Stimulated activated CD4-positive, alpha-beta T cell treated with anti-CD3 and anti-CD28 coated beads, TNF-alpha, amount 100 ng/mL, for 48 hours (primary cell): ENCODE measurements at regions not wholly inside any gene's neighbourhood (a gene's known extent, or its start where the extent isn't known, plus 50 kb on each side); places are given as distances from the start of the nearest gene placed in this dataset.

Source experiments
- DNase-seq, 3 donors: peaks; one replicate each; pipeline ENCODE4 v3.0.0-alpha.2; 2020; ENCODE audit warnings: low read depth in 3 of 3

DNA sequence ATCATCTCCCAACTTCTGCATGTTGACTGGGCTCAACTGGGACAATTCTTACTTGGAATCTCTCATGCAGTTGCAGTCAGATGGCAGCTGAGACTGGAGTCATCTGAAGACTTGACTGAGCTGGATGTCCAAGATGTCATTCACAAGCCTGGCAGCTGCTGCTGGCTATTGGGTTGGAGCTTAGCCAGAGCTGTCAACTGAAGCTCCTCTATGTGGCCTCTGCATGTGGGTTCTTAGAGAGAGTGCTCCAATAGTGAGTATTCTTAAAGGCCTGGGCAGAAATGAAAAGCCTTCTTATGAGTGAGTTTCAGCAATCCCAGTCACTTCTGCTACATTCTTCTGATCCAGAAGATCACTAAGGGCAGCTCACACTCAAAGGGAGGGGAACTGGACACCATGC, 440.9 kb downstream of the LRIG3 start:
- DNase-seq: no peak

GRCh38 chr12:58481811-58482210, 438.5 kb downstream of the LRIG3 start:
- DNase-seq: no peak

- DNase-seq: no peak
Measured at GRCh38 chr12:58487255-58487654, 433.0 kb downstream of the LRIG3 start.

GRCh38 chr12:58487678-58488161, 432.6 kb downstream of the LRIG3 start:
- DNase-seq: no peak

DNA sequence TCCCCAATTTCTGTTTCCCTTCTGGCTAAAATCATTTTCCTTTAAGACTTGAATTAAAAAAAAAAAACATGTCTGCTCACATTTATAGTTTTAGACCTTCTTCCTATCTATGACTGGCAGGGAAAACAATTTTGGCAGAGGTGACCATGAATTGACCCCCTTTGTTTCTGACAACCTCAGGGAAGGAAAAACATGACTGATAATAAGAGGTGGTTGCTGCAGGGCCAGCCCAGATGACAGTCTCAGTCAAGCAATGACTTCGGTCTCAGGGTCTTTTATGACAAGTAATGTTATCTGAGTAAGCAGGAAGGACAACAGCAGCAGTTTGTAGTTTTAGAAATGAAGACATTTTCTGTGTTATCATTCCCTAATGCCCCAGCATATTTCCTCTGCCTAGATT, 430.9 kb downstream of the LRIG3 start:
- DNase-seq: no peak

- DNase-seq: no peak
Measured at GRCh38 chr12:58491306-58491705, 429.0 kb downstream of the LRIG3 start.

DNA sequence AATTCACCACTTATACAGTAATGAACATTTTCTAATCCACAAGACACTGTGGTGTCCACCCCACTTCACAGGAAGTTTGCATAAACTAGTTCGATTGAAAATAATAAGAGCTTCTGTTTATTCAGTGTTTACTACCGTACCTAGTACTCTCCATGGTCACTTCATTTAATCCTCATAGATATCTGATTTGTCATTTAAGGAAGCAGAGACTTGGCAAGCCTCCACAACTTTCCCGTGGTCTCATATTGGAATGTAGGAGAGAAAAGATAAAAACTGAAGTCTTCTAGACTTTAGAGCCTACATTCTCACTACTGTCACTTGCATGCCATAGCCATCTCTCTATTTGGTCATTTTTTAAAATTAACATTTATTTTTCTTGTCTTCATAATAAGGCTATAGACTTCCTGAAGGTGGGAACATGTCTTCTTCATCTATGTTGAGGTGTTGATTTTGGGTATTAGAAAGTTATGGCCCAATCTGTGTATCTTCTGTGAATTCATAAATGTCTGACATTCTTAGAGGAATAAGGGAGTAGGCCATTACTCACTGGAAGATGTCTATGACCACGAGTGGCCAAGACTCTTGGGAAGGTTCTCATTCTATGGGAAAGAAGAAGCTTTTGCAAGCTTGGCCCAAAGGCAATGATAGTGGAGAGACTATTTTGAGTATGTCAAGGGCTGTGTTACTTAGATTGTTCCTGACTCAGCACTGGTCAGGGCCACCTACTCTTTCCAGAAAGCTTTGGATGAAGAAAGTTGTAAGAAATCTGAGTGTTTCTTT, 423.7 kb downstream of the LRIG3 start:
- DNase-seq: no peak

DNA sequence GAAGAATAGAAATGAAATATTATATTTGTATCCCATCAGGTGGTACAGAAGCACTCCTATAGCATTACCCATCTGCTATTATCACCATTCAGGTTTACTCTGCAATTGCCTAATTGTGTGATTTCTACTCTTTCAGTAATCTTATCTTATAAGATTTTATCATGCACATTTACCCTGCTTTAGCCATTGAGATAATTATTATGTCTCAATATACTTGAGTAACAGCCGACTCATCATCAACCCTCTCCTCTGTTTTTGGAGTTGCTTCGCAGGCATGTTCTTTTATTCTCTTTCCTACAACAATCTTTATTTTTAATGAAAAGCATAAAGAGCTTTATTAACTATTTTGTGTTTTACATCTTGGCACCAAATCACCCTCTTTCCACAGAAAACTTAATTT, 419.9 kb downstream of the LRIG3 start:
- no peak for DNase-seq

- no peak for DNase-seq
Measured at GRCh38 chr12:58502226-58502625, 418.1 kb downstream of the LRIG3 start.

- no peak for DNase-seq
Measured at GRCh38 chr12:58502841-58503240, 417.5 kb downstream of the LRIG3 start.

- DNase-seq: no peak
Measured at GRCh38 chr12:58503731-58504130, 416.6 kb downstream of the LRIG3 start.

GRCh38 chr12:58504143-58504938, 416.0 kb downstream of the LRIG3 start:
- DNase-seq: no peak

DNA sequence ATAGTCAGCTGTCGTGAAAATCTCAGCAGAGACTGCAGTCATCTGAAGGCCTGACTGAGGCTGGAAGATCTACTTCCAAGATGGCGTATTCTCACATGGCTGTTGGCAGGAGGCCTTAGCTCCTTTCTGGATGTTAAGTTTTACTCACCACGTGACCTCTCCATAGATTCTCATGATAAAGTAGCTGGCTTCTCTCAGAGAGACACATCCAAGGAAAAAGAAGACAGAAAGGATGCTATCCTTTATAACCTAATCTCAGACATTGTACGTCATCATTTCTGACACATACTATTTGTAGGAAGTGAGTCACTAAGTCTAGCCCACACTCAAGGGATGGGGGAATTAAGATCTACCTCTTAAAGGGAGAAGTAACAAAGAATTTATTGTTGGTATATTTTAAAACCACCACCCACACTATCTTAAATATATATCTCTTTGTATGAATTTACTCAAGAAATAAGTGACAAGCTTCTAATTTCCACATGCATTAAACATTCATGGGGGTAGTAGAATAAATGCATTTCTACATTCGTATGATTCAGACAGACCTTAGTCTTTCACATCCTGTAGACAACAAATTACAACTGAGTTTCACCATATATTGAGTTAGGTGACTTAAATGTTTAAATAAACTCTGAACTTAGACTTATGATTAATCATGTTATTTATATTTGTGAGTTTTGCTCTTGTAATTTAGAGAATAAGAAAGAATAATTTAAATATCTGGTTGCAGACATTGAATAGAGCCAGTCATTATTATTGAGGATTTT, 411.0 kb downstream of the LRIG3 start:
- DNase-seq: no peak

GRCh38 chr12:58513301-58513834, 406.9 kb downstream of the LRIG3 start:
- no peak for DNase-seq

DNA sequence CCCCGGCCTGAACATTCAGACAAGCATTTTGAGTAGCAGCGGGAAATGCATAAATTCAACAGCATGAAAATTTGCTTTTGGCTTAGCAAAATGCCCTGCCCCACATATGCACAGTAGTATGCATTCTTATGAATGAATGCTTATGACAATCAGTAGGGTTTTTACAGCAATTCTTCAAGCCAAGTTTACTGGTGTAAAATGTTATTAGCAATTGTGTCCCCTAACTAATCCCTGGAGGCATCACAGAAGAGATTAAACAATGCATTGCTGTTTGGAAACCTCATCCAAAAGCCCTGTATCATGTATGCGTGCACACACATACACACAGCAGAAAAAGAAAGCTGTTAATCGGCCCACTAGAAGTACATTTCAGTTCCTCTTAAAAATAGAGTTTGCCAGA, 406.5 kb downstream of the LRIG3 start:
- DNase-seq: no peak

GRCh38 chr12:58519839-58520238, 400.5 kb downstream of the LRIG3 start:
- no peak for DNase-seq

DNA sequence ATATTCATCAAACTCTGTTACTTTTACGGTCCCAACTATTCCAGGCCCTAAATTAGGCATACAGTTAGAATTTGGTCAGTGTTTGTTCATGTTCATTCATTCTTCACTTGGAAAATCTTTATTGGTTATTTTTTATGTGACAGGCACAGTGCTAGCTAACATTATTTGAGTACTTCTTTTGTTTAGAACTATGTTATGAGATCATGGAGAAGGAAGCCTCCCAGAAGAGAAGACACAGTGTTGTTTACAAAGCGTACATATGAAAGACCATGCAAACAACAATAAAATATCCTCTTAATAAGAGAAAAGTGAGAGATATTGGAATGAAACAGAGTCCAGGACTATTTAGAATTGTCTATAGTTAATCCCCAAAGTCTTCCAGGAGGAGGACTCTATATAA, 399.2 kb downstream of the LRIG3 start:
- no peak for DNase-seq

GRCh38 chr12:58521796-58522195, 398.5 kb downstream of the LRIG3 start:
- no peak for DNase-seq

DNA sequence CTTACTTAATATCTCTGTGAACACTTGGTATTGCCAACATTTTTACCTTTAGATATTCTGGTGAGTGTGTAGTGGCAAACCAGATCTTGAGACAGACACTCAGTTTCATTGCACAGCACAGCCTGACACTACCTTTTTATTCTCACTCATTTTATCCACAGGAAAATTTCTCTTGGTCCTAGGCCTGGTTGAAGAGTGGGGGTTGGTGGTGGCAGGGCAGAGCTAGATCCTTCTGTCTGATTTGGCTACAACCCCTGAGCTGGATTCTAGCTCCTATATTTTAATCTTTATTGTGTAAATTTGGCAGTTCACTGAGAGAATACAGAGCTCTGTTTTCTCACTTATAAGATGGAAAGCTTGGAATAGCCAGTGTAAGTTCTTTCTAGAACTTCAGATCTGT, 396.9 kb downstream of the LRIG3 start:
- DNase-seq: no peak

DNA sequence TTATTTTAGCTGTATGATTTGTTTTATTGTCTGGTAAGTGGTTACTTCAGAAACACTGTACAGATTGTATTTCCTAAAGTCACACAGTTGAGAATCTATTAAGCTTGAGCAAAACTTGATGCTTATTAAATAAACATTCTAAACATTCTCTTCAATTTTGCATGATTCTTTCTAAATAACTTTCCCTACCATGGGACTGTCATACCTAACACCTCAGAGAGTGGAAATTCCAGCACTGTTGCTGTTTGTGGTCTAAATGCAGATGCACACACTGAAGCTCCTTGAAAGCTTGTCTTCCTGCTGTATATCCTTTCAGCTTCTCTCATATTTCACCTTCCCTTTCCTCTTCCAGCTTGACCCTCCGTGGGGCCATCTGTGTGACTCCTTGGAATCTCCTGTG, 392.0 kb downstream of the LRIG3 start:
- DNase-seq: no peak

DNA sequence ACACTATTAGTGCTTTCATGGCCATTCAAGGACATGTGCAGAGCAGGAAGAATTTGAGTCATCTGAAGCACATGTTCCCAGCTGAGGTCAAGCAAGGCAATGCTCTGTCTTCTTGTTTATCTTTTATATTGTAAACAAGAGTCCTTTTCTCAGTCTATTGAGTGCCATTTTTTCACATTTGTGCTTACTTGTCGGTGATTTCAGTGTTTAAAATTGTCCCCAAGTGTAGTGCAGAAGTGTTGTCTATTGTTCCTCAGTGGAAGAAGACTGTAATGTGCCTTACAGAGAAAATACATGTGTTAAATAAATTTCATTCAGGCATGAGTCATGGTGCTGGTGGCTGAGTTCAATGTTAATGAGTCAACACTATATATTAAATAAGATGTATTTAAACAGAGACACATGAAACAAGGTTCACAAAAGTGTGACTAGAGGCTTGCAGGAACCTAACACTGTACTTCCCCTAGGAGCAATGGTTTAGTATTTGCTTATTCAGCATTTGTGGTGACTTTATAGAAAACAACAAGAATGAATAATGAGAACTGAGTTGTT, 391.1 kb downstream of the LRIG3 start:
- no peak for DNase-seq
